WTC11 (cell line): ENCODE measurements at regions not wholly inside any gene's neighbourhood (a gene's known extent, or its start where the extent isn't known, plus 50 kb on each side); places are given as distances from the start of the nearest gene placed in this dataset.

Experiments used
- ATAC-seq: fragments of 200-7000 bp; cut with Tn5 transposase; 2 replicates; pipeline ENCODE4 v1.10.0; 2021; ENCODE audit warnings: mild to moderate bottlenecking, moderate library complexity
- CTCF ChIA-PET: fragments of 300-600 bp; sonication (Branson Sonifier 250); formaldehyde crosslinking; loops from one replicate; lab custom pipeline; 2021; ENCODE audit warnings: antibody characterized with exemption; lab: Charles Lee
- POLR2A ChIA-PET: fragments of 350-600 bp; sonication (Branson Sonifier 250); formaldehyde crosslinking; loops from one replicate; lab custom pipeline; 2021; ENCODE audit warnings: antibody characterized with exemption; lab: Charles Lee
- DNase-seq: peaks from one replicate; pipeline ENCODE4 v3.0.0; 2021; ENCODE audit warnings: low spot score
- H3K27ac Mint-ChIP-seq: 2 replicates; pipeline ENCODE4 v1.8.0; 2021; ENCODE audit warnings: mixed read lengths
- H3K27me3 Mint-ChIP-seq: 2 replicates; pipeline ENCODE4 v1.8.0; 2021; ENCODE audit warnings: low read depth, mild to moderate bottlenecking, moderate library complexity, mixed read lengths
- H3K36me3 Mint-ChIP-seq: 2 replicates; pipeline ENCODE4 v1.8.0; 2021; ENCODE audit warnings: mixed read lengths
- H3K4me1 Mint-ChIP-seq: 2 replicates; pipeline ENCODE4 v1.8.0; 2022; ENCODE audit warnings: mixed read lengths
- H3K4me3 Mint-ChIP-seq: 2 replicates; pipeline ENCODE4 v1.8.0; 2021; ENCODE audit warnings: mild to moderate bottlenecking, moderate library complexity, mixed read lengths
- H3K9me3 Mint-ChIP-seq: 2 replicates; pipeline ENCODE4 v1.8.0; 2021; ENCODE audit warnings: mixed read lengths
- CBFB ChIP-seq: sonication (generic); formaldehyde crosslinking; IDR thresholded peaks from 2 replicates; pipeline ENCODE4 v1.8.1; 2022; ENCODE audit warnings: mild to moderate bottlenecking, low read depth, missing genetic modification reagents
- ETV6 ChIP-seq: sonication (generic); formaldehyde crosslinking; IDR thresholded peaks from 2 replicates; pipeline ENCODE4 v1.8.1; 2022; ENCODE audit warnings: mild to moderate bottlenecking, missing genetic modification reagents
- FOXJ3 ChIP-seq: sonication (generic); formaldehyde crosslinking; IDR thresholded peaks from 2 replicates; pipeline ENCODE4 v1.9.0; 2021; ENCODE audit warnings: missing genetic modification reagents, mild to moderate bottlenecking, borderline replicate concordance
- GABPB1 ChIP-seq: sonication (generic); formaldehyde crosslinking; IDR thresholded peaks from 2 replicates; pipeline ENCODE4 v1.8.1; 2023; ENCODE audit warnings: mild to moderate bottlenecking, missing genetic modification reagents
- HMGA2 ChIP-seq: fragments of 250-450 bp; sonication (Bioruptor Pico); IDR thresholded peaks from 2 replicates; pipeline ENCODE4 v1.4.0; 2021; ENCODE audit warnings: mild to moderate bottlenecking, moderate library complexity
- MXD4 ChIP-seq: fragments of 250-450 bp; sonication (Bioruptor Pico); IDR thresholded peaks from 2 replicates; pipeline ENCODE4 v1.8.0; 2021; ENCODE audit warnings: mild to moderate bottlenecking, moderate library complexity, borderline replicate concordance
- NFE2L1 ChIP-seq: sonication (generic); formaldehyde crosslinking; IDR thresholded peaks from 2 replicates; pipeline ENCODE4 v1.8.1; 2023; ENCODE audit warnings: missing genetic modification reagents
- RORB ChIP-seq: fragments of 250-450 bp; sonication (Bioruptor Pico); IDR thresholded peaks from 2 replicates; pipeline ENCODE4 v1.9.0; 2021; ENCODE audit warnings: mild to moderate bottlenecking
- TEAD4 ChIP-seq: sonication (generic); formaldehyde crosslinking; IDR thresholded peaks from 2 replicates; pipeline ENCODE4 v1.8.0; 2022; ENCODE audit warnings: mild to moderate bottlenecking, missing genetic modification reagents
- TP53 ChIP-seq: sonication (generic); formaldehyde crosslinking; IDR thresholded peaks from 2 replicates; pipeline ENCODE4 v1.8.1; 2023; ENCODE audit warnings: mild to moderate bottlenecking, missing genetic modification reagents
- ZNF138 ChIP-seq: sonication (generic); formaldehyde crosslinking; conservative IDR thresholded peaks from 2 replicates; pipeline ENCODE4 v1.8.1; 2022; ENCODE audit warnings: mild to moderate bottlenecking, moderate library complexity, missing genetic modification reagents
- ZNF396 ChIP-seq: fragments of 250-450 bp; sonication (Bioruptor Pico); IDR thresholded peaks from 2 replicates; pipeline ENCODE4 v1.8.0; 2021; ENCODE audit warnings: mild to moderate bottlenecking, moderate library complexity, borderline replicate concordance
- ZNF671 ChIP-seq: fragments of 250-450 bp; sonication (Bioruptor Pico); IDR thresholded peaks from 2 replicates; pipeline ENCODE4 v1.8.0; 2021; ENCODE audit warnings: mild to moderate bottlenecking
- TF ChIP-seq, protein P1 (sequence below): fragments of 200-600 bp; IDR thresholded peaks from 2 replicates; pipeline ENCODE4 v1.8.0; 2022; ENCODE audit warnings: antibody characterized with exemption
- TF ChIP-seq, protein P2 (sequence below): sonication (generic); formaldehyde crosslinking; IDR thresholded peaks from 2 replicates; pipeline ENCODE4 v1.8.0; 2022; ENCODE audit warnings: mild to moderate bottlenecking, missing genetic modification reagents
- TF ChIP-seq, protein P3 (sequence below): sonication (generic); formaldehyde crosslinking; IDR thresholded peaks from 2 replicates; pipeline ENCODE4 v1.8.1; 2022; ENCODE audit warnings: missing genetic modification reagents, borderline replicate concordance
- TF ChIP-seq, protein P4 (sequence below): sonication (generic); formaldehyde crosslinking; IDR thresholded peaks from 2 replicates; pipeline ENCODE4 v1.8.1; 2022; ENCODE audit warnings: mild to moderate bottlenecking, missing genetic modification reagents, moderate library complexity, borderline replicate concordance
- TF ChIP-seq, protein P5 (sequence below): sonication (generic); formaldehyde crosslinking; IDR thresholded peaks from 2 replicates; pipeline ENCODE4 v1.8.0; 2022; ENCODE audit warnings: mild to moderate bottlenecking, missing genetic modification reagents
- TF ChIP-seq, protein P6 (sequence below): fragments of 250-450 bp; sonication (Bioruptor Pico); IDR thresholded peaks from 2 replicates; pipeline ENCODE4 v1.9.0; 2021; ENCODE audit warnings: moderate library complexity, mild to moderate bottlenecking, inconsistent platforms, borderline replicate concordance
- TF ChIP-seq, protein P7 (sequence below): sonication (generic); formaldehyde crosslinking; conservative IDR thresholded peaks from 2 replicates; pipeline ENCODE4 v1.8.1; 2022; ENCODE audit warnings: mild to moderate bottlenecking, missing genetic modification reagents
- TF ChIP-seq, protein P8 (sequence below): sonication (generic); formaldehyde crosslinking; IDR thresholded peaks from 2 replicates; pipeline ENCODE4 v1.8.1; 2023; ENCODE audit warnings: mild to moderate bottlenecking, missing genetic modification reagents
- TF ChIP-seq, protein P9 (sequence below): sonication (generic); formaldehyde crosslinking; IDR thresholded peaks from 2 replicates; pipeline ENCODE4 v1.8.0; 2023; ENCODE audit warnings: missing genetic modification reagents

DNA sequence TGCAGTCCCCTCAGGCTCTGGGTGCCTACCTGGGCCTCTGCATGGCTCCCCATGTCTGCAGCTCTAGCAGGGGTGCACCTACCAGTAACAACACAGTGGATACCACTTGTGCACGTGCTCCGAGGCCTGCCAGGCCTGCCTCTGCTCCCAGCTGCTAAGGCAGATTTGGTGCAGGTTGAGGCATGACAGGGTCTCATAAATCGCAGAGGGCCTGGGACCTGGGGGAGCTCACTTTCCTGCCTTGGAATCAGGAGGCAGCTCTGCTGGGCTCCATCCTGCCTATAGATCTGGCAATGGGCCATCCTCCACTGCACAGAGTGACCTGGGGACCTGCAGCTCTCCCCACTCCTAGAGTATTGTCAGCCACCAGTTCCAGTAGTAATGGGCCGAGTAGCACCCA lies 121.9 kb upstream of the CXCL14 start:
- Mint-ChIP-seq H3K27me3 (no peaks in the 10 kb centered on the region), H3K27ac (no peak overlapping the region), H3K9me3 (no peaks in the 10 kb centered on the region), H3K36me3 (no peaks in the 10 kb centered on the region), H3K4me1 (peaks cover 4% of the 10 kb centered on the region), H3K4me3 (no peak overlapping the region)
- ChIA-PET POLR2A (no interaction called here), CTCF (no interaction called here)
- no peak for DNase-seq
- TF ChIP-seq FOXJ3 (no peak), MXD4 (CRISPR knock-in tag) (no peak), RORB (no peak)
- TF ChIP-seq, protein P1, sequence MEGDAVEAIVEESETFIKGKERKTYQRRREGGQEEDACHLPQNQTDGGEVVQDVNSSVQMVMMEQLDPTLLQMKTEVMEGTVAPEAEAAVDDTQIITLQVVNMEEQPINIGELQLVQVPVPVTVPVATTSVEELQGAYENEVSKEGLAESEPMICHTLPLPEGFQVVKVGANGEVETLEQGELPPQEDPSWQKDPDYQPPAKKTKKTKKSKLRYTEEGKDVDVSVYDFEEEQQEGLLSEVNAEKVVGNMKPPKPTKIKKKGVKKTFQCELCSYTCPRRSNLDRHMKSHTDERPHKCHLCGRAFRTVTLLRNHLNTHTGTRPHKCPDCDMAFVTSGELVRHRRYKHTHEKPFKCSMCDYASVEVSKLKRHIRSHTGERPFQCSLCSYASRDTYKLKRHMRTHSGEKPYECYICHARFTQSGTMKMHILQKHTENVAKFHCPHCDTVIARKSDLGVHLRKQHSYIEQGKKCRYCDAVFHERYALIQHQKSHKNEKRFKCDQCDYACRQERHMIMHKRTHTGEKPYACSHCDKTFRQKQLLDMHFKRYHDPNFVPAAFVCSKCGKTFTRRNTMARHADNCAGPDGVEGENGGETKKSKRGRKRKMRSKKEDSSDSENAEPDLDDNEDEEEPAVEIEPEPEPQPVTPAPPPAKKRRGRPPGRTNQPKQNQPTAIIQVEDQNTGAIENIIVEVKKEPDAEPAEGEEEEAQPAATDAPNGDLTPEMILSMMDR: no peak
- TF ChIP-seq, protein P2, sequence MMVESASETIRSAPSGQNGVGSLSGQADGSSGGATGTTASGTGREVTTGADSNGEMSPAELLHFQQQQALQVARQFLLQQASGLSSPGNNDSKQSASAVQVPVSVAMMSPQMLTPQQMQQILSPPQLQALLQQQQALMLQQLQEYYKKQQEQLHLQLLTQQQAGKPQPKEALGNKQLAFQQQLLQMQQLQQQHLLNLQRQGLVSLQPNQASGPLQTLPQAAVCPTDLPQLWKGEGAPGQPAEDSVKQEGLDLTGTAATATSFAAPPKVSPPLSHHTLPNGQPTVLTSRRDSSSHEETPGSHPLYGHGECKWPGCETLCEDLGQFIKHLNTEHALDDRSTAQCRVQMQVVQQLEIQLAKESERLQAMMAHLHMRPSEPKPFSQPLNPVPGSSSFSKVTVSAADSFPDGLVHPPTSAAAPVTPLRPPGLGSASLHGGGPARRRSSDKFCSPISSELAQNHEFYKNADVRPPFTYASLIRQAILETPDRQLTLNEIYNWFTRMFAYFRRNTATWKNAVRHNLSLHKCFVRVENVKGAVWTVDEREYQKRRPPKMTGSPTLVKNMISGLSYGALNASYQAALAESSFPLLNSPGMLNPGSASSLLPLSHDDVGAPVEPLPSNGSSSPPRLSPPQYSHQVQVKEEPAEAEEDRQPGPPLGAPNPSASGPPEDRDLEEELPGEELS: no peak
- TF ChIP-seq, protein P3, sequence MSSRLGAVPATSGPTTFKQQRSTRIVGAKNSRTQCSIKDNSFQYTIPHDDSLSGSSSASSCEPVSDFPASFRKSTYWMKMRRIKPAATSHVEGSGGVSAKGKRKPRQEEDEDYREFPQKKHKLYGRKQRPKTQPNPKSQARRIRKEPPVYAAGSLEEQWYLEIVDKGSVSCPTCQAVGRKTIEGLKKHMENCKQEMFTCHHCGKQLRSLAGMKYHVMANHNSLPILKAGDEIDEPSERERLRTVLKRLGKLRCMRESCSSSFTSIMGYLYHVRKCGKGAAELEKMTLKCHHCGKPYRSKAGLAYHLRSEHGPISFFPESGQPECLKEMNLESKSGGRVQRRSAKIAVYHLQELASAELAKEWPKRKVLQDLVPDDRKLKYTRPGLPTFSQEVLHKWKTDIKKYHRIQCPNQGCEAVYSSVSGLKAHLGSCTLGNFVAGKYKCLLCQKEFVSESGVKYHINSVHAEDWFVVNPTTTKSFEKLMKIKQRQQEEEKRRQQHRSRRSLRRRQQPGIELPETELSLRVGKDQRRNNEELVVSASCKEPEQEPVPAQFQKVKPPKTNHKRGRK: no peak
- TF ChIP-seq, protein P4, sequence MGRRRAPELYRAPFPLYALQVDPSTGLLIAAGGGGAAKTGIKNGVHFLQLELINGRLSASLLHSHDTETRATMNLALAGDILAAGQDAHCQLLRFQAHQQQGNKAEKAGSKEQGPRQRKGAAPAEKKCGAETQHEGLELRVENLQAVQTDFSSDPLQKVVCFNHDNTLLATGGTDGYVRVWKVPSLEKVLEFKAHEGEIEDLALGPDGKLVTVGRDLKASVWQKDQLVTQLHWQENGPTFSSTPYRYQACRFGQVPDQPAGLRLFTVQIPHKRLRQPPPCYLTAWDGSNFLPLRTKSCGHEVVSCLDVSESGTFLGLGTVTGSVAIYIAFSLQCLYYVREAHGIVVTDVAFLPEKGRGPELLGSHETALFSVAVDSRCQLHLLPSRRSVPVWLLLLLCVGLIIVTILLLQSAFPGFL (CRISPR knock-in tag): no peak
- ATAC-seq: no peak

DNA sequence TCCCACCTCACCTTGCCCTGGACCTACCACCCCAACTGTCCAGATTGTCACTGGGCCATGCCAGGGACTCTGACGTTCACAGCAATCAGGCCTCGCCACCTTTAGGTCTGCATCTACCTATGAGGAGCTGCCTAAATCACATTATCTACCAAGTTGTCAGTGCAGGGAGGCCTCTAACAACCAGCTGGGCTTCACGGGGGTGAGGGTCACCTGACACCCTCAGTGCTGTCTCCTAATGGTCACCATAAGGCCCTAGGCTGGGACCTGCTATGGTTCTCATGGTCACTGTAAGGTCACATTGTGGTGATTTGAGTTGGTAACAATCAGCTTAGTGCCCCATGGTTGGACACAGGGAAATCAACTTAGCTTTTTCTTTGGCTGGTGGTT lies 119.2 kb upstream of the CXCL14 start:
- no peak for DNase-seq
- no peak for TF ChIP-seq ETV6
- TF ChIP-seq ZNF396 (CRISPR knock-in tag): no peak
- no peak for TF ChIP-seq ZNF138
- no peak for TF ChIP-seq TP53 (CRISPR knock-in tag)
- no peak for TF ChIP-seq CBFB (CRISPR knock-in tag)
- TF ChIP-seq, protein P5, sequence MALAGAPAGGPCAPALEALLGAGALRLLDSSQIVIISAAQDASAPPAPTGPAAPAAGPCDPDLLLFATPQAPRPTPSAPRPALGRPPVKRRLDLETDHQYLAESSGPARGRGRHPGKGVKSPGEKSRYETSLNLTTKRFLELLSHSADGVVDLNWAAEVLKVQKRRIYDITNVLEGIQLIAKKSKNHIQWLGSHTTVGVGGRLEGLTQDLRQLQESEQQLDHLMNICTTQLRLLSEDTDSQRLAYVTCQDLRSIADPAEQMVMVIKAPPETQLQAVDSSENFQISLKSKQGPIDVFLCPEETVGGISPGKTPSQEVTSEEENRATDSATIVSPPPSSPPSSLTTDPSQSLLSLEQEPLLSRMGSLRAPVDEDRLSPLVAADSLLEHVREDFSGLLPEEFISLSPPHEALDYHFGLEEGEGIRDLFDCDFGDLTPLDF (CRISPR knock-in tag): no peak
- TF ChIP-seq, protein P2: no peak
- TF ChIP-seq, protein P6, sequence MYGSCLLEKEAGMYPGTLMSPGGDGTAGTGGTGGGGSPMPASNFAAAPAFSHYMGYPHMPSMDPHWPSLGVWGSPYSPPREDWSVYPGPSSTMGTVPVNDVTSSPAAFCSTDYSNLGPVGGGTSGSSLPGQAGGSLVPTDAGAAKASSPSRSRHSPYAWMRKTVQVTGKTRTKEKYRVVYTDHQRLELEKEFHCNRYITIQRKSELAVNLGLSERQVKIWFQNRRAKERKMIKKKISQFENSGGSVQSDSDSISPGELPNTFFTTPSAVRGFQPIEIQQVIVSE (CRISPR knock-in tag): no peak
- TF ChIP-seq ZNF671 (CRISPR knock-in tag): no peak
- TF ChIP-seq, protein P7, sequence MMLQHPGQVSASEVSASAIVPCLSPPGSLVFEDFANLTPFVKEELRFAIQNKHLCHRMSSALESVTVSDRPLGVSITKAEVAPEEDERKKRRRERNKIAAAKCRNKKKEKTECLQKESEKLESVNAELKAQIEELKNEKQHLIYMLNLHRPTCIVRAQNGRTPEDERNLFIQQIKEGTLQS: no peak
- TF ChIP-seq RORB: no peak
- no peak for TF ChIP-seq HMGA2 (CRISPR knock-in tag)
- TF ChIP-seq GABPB1 (CRISPR knock-in tag): no peak
- TF ChIP-seq, protein P8, sequence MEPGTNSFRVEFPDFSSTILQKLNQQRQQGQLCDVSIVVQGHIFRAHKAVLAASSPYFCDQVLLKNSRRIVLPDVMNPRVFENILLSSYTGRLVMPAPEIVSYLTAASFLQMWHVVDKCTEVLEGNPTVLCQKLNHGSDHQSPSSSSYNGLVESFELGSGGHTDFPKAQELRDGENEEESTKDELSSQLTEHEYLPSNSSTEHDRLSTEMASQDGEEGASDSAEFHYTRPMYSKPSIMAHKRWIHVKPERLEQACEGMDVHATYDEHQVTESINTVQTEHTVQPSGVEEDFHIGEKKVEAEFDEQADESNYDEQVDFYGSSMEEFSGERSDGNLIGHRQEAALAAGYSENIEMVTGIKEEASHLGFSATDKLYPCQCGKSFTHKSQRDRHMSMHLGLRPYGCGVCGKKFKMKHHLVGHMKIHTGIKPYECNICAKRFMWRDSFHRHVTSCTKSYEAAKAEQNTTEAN (CRISPR knock-in tag): no peak
- TF ChIP-seq, protein P9, sequence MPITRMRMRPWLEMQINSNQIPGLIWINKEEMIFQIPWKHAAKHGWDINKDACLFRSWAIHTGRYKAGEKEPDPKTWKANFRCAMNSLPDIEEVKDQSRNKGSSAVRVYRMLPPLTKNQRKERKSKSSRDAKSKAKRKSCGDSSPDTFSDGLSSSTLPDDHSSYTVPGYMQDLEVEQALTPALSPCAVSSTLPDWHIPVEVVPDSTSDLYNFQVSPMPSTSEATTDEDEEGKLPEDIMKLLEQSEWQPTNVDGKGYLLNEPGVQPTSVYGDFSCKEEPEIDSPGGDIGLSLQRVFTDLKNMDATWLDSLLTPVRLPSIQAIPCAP (CRISPR knock-in tag): no peak
- no peak for TF ChIP-seq NFE2L1 (CRISPR knock-in tag)
- no peak for TF ChIP-seq TEAD4
- no peak for TF ChIP-seq FOXJ3

More for the DNA sequence above, 119.2 kb upstream of the CXCL14 start:
- H3K4me1 Mint-ChIP-seq: peaks cover 5% of the 10 kb centered on the region; the same call in 1 of the 2 replicates
- H3K4me3 Mint-ChIP-seq: no peak overlapping the region
- H3K36me3 Mint-ChIP-seq: no peaks in the 10 kb centered on the region
- ChIA-PET CTCF (no interaction called here), POLR2A (no interaction called here)
- ATAC-seq: no peak
- H3K27ac Mint-ChIP-seq: no peak overlapping the region
- H3K27me3 Mint-ChIP-seq: no peaks in the 10 kb centered on the region
- no peaks in the 10 kb centered on the region for H3K9me3 Mint-ChIP-seq
